ENCODE measurements at regions not wholly inside any gene's neighbourhood (a gene's known extent, or its start where the extent isn't known, plus 50 kb on each side); places are given as distances from the start of the nearest gene placed in this dataset.
"Not testable (repeated sequence)": the region's sequence is repeated elsewhere in the genome, so short reads cannot be mapped to it uniquely, and the experiment has no call there.

DNA sequence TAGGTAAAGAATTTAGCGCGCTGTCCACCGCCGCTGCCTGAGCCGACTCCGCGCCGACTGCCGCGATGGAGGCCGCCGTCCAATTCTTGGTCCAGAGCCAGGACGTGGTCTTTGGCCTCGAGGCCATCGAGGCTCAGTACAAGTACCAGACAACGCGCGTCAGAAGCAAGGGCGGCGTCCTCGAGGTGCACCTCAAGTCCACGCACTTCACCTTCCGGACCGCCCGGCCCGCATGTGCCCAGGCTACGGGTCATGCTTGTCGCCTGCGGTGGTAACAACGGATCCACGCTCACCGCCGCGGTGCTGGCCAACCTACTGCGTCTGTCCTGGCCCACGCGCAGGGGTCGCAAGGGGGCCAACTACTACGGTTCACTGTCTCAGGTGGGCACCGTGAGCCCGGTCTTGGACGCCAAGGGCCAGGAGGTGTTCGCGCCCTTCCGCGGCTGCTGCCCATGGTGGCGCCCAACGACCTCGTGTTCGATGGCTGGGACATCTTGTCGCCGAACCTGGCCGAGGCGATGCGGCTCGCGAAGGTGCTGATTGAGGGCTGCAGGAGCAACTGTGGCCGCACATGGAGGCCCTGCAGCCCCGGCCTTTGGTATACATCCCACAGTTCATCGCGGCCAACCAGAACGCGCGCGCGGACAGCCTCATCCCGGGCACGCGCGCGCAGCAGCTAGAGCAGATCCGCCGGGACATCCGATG, 128.0 kb downstream of the ANAPC4 start:
- no peak overlapping the region for H3K4me3 ChIP-seq (ENCODE audit: low read depth, low read length)
- TF ChIP-seq, protein P1, sequence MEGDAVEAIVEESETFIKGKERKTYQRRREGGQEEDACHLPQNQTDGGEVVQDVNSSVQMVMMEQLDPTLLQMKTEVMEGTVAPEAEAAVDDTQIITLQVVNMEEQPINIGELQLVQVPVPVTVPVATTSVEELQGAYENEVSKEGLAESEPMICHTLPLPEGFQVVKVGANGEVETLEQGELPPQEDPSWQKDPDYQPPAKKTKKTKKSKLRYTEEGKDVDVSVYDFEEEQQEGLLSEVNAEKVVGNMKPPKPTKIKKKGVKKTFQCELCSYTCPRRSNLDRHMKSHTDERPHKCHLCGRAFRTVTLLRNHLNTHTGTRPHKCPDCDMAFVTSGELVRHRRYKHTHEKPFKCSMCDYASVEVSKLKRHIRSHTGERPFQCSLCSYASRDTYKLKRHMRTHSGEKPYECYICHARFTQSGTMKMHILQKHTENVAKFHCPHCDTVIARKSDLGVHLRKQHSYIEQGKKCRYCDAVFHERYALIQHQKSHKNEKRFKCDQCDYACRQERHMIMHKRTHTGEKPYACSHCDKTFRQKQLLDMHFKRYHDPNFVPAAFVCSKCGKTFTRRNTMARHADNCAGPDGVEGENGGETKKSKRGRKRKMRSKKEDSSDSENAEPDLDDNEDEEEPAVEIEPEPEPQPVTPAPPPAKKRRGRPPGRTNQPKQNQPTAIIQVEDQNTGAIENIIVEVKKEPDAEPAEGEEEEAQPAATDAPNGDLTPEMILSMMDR (IDR thresholded peaks at IDR 0.05; ENCODE audit: borderline replicate concordance, insufficient read depth, low read depth, low read length): no peak

DNA sequence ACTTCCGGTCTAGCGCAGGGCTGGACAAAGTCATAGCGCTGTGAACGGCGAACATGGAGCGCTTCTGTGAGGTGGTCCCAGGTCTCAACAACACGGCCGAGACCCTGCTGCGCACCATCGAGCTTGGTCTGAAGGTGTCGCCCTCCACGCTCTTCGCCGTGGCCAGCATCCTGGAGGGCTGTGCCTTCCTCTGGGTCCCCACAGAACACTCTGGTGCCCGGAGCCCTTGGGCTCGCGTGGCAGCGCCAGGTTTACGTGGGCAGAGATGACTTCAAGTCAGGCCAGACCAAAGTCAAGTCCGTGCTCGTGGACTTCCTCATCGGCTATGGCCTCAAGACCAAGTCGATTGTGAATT, 128.6 kb downstream of the ANAPC4 start:
- no peak overlapping the region for H3K4me3 ChIP-seq (ENCODE audit: low read depth, low read length)
- TF ChIP-seq, protein P1 (IDR thresholded peaks at IDR 0.05; ENCODE audit: borderline replicate concordance, insufficient read depth, low read depth, low read length): no peak

GRCh38 chr4:25506032-25506571, 129.0 kb downstream of the ANAPC4 start:
- TF ChIP-seq, protein P1 (IDR thresholded peaks at IDR 0.05; ENCODE audit: borderline replicate concordance, insufficient read depth, low read depth, low read length): no peak
- no peak overlapping the region for H3K4me3 ChIP-seq (ENCODE audit: low read depth, low read length)

DNA sequence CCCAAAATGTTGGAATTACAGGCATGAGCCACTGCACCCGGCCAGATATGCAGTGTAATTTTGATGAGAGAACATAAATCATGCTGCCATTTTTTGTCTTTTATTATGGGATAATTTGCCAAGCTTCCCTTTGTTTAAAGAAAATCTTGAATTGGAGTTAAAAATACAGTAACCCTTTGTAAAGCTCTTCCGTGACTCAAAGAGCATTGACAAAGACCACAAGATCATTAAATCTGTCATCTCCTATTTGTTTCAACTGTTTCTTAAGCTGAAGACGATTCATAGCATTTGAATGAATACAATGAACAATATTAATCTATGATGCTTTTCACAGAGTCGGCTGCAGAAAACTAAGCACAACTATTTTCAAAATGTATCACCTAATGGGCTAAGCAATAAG, 132.6 kb downstream of the ANAPC4 start:
- TF ChIP-seq, protein P1 (IDR thresholded peaks at IDR 0.05; ENCODE audit: borderline replicate concordance, insufficient read depth, low read depth, low read length): no peak
- no peak overlapping the region for H3K4me3 ChIP-seq (ENCODE audit: low read depth, low read length)

DNA sequence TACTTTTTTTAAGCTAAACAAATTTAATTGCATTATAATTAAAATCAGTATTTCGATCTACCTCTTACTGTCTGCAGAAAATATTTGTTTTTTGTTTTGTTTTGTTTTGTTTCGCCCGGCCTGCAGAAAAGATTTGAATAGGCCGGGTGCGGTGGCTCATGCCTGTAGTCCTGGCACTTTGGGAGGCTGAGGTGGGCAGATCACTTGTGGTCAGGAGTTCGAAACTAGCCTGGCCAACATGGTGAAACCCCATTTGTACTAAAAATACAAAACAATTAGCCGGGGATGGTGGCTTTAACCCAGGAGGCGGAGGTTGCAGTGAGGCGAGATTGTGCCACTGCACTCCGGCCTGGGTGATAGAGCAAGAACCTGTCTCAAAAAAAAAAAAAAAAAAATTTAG, 134.8 kb downstream of the ANAPC4 start:
- not testable (repeated sequence) for H3K4me3 ChIP-seq (ENCODE audit: low read depth, low read length)

DNA sequence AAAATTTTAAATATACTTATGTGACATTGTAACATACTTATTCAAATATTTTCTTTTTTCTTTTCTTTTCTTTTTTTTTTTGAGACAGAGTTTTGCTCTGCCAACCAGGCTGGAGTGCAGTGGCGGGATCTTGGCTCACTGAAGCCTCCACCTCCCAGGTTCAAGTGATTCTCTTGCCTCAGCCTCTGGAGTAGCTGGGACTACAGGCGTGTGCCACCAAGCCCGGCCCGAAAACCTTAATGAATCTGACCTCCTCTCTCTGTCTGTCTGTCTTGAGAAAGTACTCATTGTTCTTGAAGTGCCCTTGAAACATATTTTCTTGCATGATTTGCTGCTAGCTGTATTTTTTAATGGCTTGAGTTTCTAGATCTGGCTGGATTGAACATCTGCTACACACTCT, 136.8 kb downstream of the ANAPC4 start:
- TF ChIP-seq, protein P1 (IDR thresholded peaks at IDR 0.05; ENCODE audit: borderline replicate concordance, insufficient read depth, low read depth, low read length): no peak
- no peak overlapping the region for H3K4me3 ChIP-seq (ENCODE audit: low read depth, low read length)

- no peak overlapping the region for H3K4me3 ChIP-seq (ENCODE audit: low read depth, low read length)
- TF ChIP-seq, protein P1 (IDR thresholded peaks at IDR 0.05; ENCODE audit: borderline replicate concordance, insufficient read depth, low read depth, low read length): no peak
Measured at GRCh38 chr4:25523405-25523804, 132.2 kb upstream of the SLC34A2 start.
